HepG2 (cell line): ENCODE measurements at regions not wholly inside any gene's neighbourhood (a gene's known extent, or its start where the extent isn't known, plus 50 kb on each side); places are given as distances from the start of the nearest gene placed in this dataset.

Source experiments
- ATAC-seq: fragments of 200-7000 bp; cut with Tn5 transposase; 3 replicates; pipeline ENCODE4 v1.9.1; 2020; ENCODE audit warnings: mild to moderate bottlenecking, moderate library complexity
- BruUV-seq: library from RNA; stranded (reverse); fragments of 400-500 nt; replicated peaks from 2 replicates; lab custom pipeline; 2021; lab: Mats Ljungman, UMichigan
- CTCF ChIA-PET: fragments of 300-600 bp; formaldehyde crosslinking; extraction: SDS; loops from one replicate; lab custom pipeline; 2021; ENCODE audit warnings: low total read pairs, inconsistent platforms, low intra/inter-chr PET ratio; lab: Yijun Ruan, JAX
- POLR2A ChIA-PET: fragments of 350-600 bp; sonication (Branson Sonifier 250); formaldehyde crosslinking; loops from one replicate; lab custom pipeline; 2020; ENCODE audit warnings: antibody characterized with exemption, inconsistent platforms; lab: Yijun Ruan, JAX
- DNase-seq: peaks from one replicate; pipeline ENCODE4 v3.0.0-alpha.2; 2015; ENCODE audit warnings: low spot score
- FAIRE-seq: peaks from 3 replicates; lab custom pipeline; 2011; peaks lifted over from hg19 to GRCh38; lab: Jason Lieb, UNC
- H2AFZ ChIP-seq: one replicate; pipeline ENCODE4 v1.6.1; 2011; ENCODE audit warnings: low read length, inconsistent platforms
- H3K27ac ChIP-seq: fragments of 300-600 bp; 3 replicates; pipeline ENCODE4 v1.8.0; 2011; ENCODE audit warnings: mixed run types, mild to moderate bottlenecking, mixed read lengths, low read length, inconsistent platforms; ENCODE audit not compliant: insufficient read depth; ENCODE audit errors: extremely low read length
- H3K27me3 ChIP-seq, 2 experiments: fragments of 200-600 bp in 1 of 2; 2 replicates in 1 of 2; 3 replicates in 1 of 2; pipeline versions ENCODE4 v1.6.0 to v1.8.0; 2011; ENCODE audit warnings: low read length in 2 of 2, mild to moderate bottlenecking in 2 of 2, moderate library complexity in 2 of 2, inconsistent platforms in 1 of 2; ENCODE audit not compliant: insufficient read depth in 2 of 2, control insufficient read depth in 1 of 2
- H3K36me3 ChIP-seq, 2 experiments: fragments of 200-600 bp in 1 of 2; replicated peaks in 1 of 2; 2 replicates in 1 of 2; 3 replicates in 1 of 2; pipeline versions ENCODE4 v1.5.1 to v1.8.0; 2011; ENCODE audit warnings: low read length in 2 of 2, inconsistent platforms in 1 of 2; ENCODE audit not compliant: insufficient read depth in 2 of 2, control insufficient read depth in 1 of 2
- H3K4me1 ChIP-seq: 2 replicates; pipeline ENCODE4 v1.5.1; 2012; ENCODE audit warnings: low read length, inconsistent platforms; ENCODE audit not compliant: insufficient read depth
- H3K4me2 ChIP-seq: 2 replicates; pipeline ENCODE4 v1.6.0; 2011; ENCODE audit warnings: low read depth, low read length, inconsistent platforms
- H3K4me3 ChIP-seq, 3 experiments: fragments of 200-600 bp in 1 of 3; sonication (generic), shearing (Covaris generic) in 1 of 3; replicated peaks in 1 of 3; 2 replicates each; pipeline ENCODE4 v1.5.1; 2011 to 2016; ENCODE audit warnings: low read length in 3 of 3, inconsistent platforms in 2 of 3, low read depth in 2 of 3, mild to moderate bottlenecking in 2 of 3, control low read depth in 1 of 3, mixed read lengths in 1 of 3; ENCODE audit not compliant: insufficient read depth in 1 of 3
- H3K79me2 ChIP-seq: one replicate; pipeline ENCODE4 v1.6.1; 2011; ENCODE audit warnings: low read length, inconsistent platforms; ENCODE audit not compliant: insufficient read depth
- H3K9ac ChIP-seq: 2 replicates; pipeline ENCODE4 v1.6.0; 2011; ENCODE audit warnings: mild to moderate bottlenecking, low read depth, low read length, inconsistent platforms; ENCODE audit not compliant: insufficient read depth
- H3K9me3 ChIP-seq: 2 replicates; pipeline ENCODE4 v1.5.1; 2012; ENCODE audit warnings: mild to moderate bottlenecking, low read length
- H4K20me1 ChIP-seq: 2 replicates; pipeline ENCODE4 v1.6.0; 2011; ENCODE audit warnings: inconsistent platforms, mild to moderate bottlenecking, low read length, moderate library complexity; ENCODE audit not compliant: insufficient read depth
- HNRNPLL ChIP-seq: fragments of 200-400 bp; formaldehyde crosslinking; IDR thresholded peaks from 2 replicates; pipeline ENCODE4 v1.6.1; 2017; ENCODE audit warnings: mild to moderate bottlenecking, low read depth, low read length; ENCODE audit not compliant: poor library complexity, severe bottlenecking
- KDM5A ChIP-seq: fragments of 200-600 bp; sonication (generic); IDR thresholded peaks from 2 replicates; pipeline ENCODE4 v1.7.0; 2018; ENCODE audit warnings: antibody characterized with exemption, mild to moderate bottlenecking, low read length, borderline replicate concordance
- POGZ ChIP-seq: sonication (generic); formaldehyde crosslinking; IDR thresholded peaks from 2 replicates; pipeline ENCODE4 v1.4.0; 2020; ENCODE audit warnings: mild to moderate bottlenecking, missing genetic modification reagents
- SMAD1 ChIP-seq: sonication (generic); formaldehyde crosslinking; IDR thresholded peaks from 2 replicates; pipeline ENCODE4 v1.4.0; 2020; ENCODE audit warnings: missing genetic modification reagents, low read depth, mild to moderate bottlenecking, borderline replicate concordance
- SRF ChIP-seq: IDR thresholded peaks from 2 replicates; pipeline ENCODE4 v1.6.1; 2011; ENCODE audit warnings: mild to moderate bottlenecking, low read depth, low read length, moderate library complexity
- SRSF4 ChIP-seq: fragments of 200-400 bp; formaldehyde crosslinking; IDR thresholded peaks from one replicate; pipeline ENCODE4 v1.6.1; 2018; ENCODE audit warnings: mild to moderate bottlenecking, low read depth, low read length, moderate library complexity; ENCODE audit not compliant: poor library complexity, severe bottlenecking
- ZBTB20 ChIP-seq: sonication (generic); formaldehyde crosslinking; IDR thresholded peaks from 2 replicates; pipeline ENCODE4 v1.8.1; 2023; ENCODE audit warnings: missing genetic modification reagents, low read depth, mild to moderate bottlenecking, borderline replicate concordance
- ZMAT3 ChIP-seq: sonication (generic); formaldehyde crosslinking; conservative IDR thresholded peaks from 2 replicates; pipeline ENCODE4 v1.7.0; 2021; ENCODE audit warnings: missing genetic modification reagents
- ZNF256 ChIP-seq: sonication (generic); formaldehyde crosslinking; conservative IDR thresholded peaks from 2 replicates; pipeline ENCODE4 v1.4.0; 2020; ENCODE audit warnings: missing genetic modification reagents
- ZNF34 ChIP-seq: sonication (generic); formaldehyde crosslinking; IDR thresholded peaks from 2 replicates; pipeline ENCODE4 v1.4.0; 2020; ENCODE audit warnings: mild to moderate bottlenecking, missing genetic modification reagents, borderline replicate concordance
- ZNF44 ChIP-seq: sonication (generic); formaldehyde crosslinking; IDR thresholded peaks from 2 replicates; pipeline ENCODE4 v1.5.1; 2020; ENCODE audit warnings: mild to moderate bottlenecking, missing genetic modification reagents
- ZNF75D ChIP-seq: sonication (generic); formaldehyde crosslinking; IDR thresholded peaks from 2 replicates; pipeline ENCODE4 v1.8.1; 2023; ENCODE audit warnings: missing genetic modification reagents, mild to moderate bottlenecking, borderline replicate concordance
- WGBS: methylation state at CpG from one replicate; pipeline ENCODE4 v1.1.6; 2017; ENCODE audit warnings: low lambda C conversion rate; 5-methylcytosine and 5-hydroxymethylcytosine counted together
- in situ Hi-C: cut with HindIII; loops from 2 replicates; pipeline ENCODE4 v1.10.0; 2017; ENCODE audit warnings: low pct_unique_long_range_greater_than_20kb; ENCODE audit not compliant: extremely low pct_ligation_motif_present
- intact Hi-C: fragments of 100-400 bp; cut with micrococcal nuclease; formaldehyde crosslinking; loops from one replicate; pipeline ENCODE4 v1.10.0; 2022; ENCODE audit not compliant: unreplicated experiment
- TF ChIP-seq, protein P1 (sequence below): sonication (generic); formaldehyde crosslinking; IDR thresholded peaks from 2 replicates; pipeline ENCODE4 v1.8.0; 2022; ENCODE audit warnings: missing genetic modification reagents, low read depth, mild to moderate bottlenecking, borderline replicate concordance

- H3K9me3 ChIP-seq: no peaks in the 10 kb centered on the region
- in situ Hi-C loops (no loop called here), intact Hi-C loops (no loop called here)
- H3K79me2 ChIP-seq: no peaks in the 10 kb centered on the region
- ATAC-seq (no peak), FAIRE-seq (no peak), DNase-seq (no peak)
- H4K20me1 ChIP-seq: no peaks in the 10 kb centered on the region
- no peak overlapping the region for H3K9ac ChIP-seq
- 0 out of 2 replicates have a peak, but pooled peaks cover 5% of the 10 kb centered on the region for H3K4me1 ChIP-seq
- TF ChIP-seq ZNF44 (CRISPR knock-in tag) (no peak), SRSF4 (no peak), HNRNPLL (no peak), ZBTB20 (CRISPR knock-in tag) (no peak), ZMAT3 (CRISPR knock-in tag) (no peak), POGZ (no peak), ZNF256 (CRISPR knock-in tag) (no peak)
- TF ChIP-seq, protein P1, sequence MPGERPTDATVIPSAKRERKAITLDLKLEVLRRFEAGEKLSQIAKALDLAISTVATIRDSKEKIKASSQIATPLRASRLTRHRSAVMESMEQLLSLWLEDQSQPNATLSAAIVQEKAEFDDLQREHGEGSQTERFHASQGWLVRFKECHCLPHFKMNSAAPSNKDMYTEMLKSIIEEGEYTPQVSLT: no peak
- 89% methylated on average over 2 of the region's 2 CpGs for WGBS
- no peaks in the 10 kb centered on the region for H3K27me3 ChIP-seq
- CTCF ChIA-PET: no interaction called here
- H3K27ac ChIP-seq: no peak overlapping the region
- H3K4me3 ChIP-seq: no peak overlapping the region
- no peak overlapping the region for H2AFZ ChIP-seq
- H3K36me3 ChIP-seq: no peaks in the 10 kb centered on the region
- H3K4me2 ChIP-seq: no peak overlapping the region
- no TSS peak for BruUV-seq
- POLR2A ChIA-PET: no interaction called here
Observed at GRCh38 chrX:10855845-10856244, 235.5 kb upstream of the MID1 start.

GRCh38 chrX:10856797-10857196, 236.4 kb upstream of the MID1 start:
- POLR2A ChIA-PET: no interaction called here
- no TSS peak for BruUV-seq
- H3K4me2 ChIP-seq: no peak overlapping the region
- CTCF ChIA-PET: no interaction called here
- no peaks in the 10 kb centered on the region for H3K9me3 ChIP-seq
- H3K79me2 ChIP-seq: no peaks in the 10 kb centered on the region
- H3K4me1 ChIP-seq: 0 out of 2 replicates have a peak, but pooled peaks cover 5% of the 10 kb centered on the region
- intact Hi-C loops (no loop called here), in situ Hi-C loops (no loop called here)
- no peak for FAIRE-seq
- no peaks in the 10 kb centered on the region for H3K36me3 ChIP-seq
- 83% methylated on average over 7 of the region's 7 CpGs for WGBS
- no peak overlapping the region for H3K27ac ChIP-seq
- H4K20me1 ChIP-seq: no peaks in the 10 kb centered on the region
- no peaks in the 10 kb centered on the region for H3K27me3 ChIP-seq
- no peak overlapping the region for H2AFZ ChIP-seq
- DNase-seq: no peak
- no peak for ATAC-seq
- H3K9ac ChIP-seq: no peak overlapping the region
- H3K4me3 ChIP-seq: no peak overlapping the region
- no peak for TF ChIP-seq SRF
- no peak for TF ChIP-seq KDM5A
- TF ChIP-seq SMAD1 (CRISPR knock-in tag): no peak
- no peak for TF ChIP-seq ZNF75D (CRISPR knock-in tag)
- TF ChIP-seq ZNF34 (CRISPR knock-in tag): no peak
